Superior temporal gyrus (tissue), 1 donor: ENCODE measurements at regions not wholly inside any gene's neighbourhood (a gene's known extent, or its start where the extent isn't known, plus 50 kb on each side); places are given as distances from the start of the nearest gene placed in this dataset.
"Not testable (repeated sequence)": the region's sequence is repeated elsewhere in the genome, so short reads cannot be mapped to it uniquely, and the experiment has no call there.

Source experiments
- DNase-seq: peaks from one replicate; pipeline ENCODE4 v3.0.0-alpha.2; 2016; ENCODE audit errors: extremely low spot score

DNA sequence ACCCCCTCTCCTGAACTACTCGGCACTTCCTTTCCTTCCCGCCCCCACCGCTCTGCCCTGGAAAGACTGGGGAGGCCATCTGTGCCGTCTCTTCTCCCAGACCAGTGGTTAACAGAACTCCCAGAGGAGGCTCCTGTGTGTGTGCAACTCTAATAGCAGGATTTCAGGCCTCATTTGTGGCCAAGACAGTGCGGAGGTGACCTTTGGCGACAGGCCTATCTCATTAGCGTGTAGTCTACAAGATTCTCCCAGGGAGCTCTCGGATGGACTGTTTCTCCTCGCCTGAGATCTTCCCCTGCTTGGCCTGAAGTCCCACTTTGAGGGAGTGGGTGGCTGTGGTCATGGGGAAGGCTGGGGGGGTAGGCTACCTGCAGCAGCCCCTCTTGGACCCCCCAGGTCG lies 325.2 kb downstream of the BCL2L11 start:
- not testable (repeated sequence) for DNase-seq

DNA sequence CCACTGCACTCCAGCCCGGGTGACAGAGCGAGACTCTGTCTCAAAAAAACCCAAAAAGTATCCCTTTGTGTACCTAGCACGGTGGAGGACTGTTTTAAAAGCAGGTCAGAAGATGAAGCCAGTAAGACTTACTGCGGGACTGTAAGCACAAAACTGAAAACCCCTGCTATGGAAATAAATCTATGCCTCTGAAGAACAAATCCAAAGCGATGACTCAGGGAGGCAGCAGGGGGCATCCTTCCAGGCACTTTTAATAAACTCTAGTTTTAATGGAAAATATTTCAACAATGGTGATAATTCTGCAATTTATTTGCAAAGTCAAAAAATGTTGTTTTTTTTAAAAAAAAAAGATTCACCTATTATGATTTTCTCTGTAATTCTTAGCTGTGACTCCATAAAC lies 326.8 kb downstream of the BCL2L11 start:
- DNase-seq, result not testable (repeated sequence)

DNA sequence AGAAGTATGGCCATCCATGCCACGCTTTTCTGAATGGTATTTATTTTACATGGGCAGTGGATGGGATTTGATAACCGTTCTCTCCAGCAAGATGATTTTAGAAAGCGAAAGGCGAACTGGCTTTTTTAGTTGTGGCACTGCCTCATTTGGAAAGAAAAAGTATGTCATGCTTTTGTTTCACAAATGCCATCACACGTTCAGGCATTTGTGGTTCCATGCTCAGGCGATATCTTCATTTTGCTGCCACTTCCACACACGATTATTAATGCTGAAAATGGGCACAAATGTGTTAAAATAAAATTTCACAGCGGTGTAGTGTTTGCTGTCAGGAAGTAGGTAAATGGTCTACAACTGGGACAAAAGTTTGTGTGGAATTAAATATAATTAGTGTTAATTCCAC lies 328.1 kb downstream of the BCL2L11 start:
- not testable (repeated sequence) for DNase-seq

DNA sequence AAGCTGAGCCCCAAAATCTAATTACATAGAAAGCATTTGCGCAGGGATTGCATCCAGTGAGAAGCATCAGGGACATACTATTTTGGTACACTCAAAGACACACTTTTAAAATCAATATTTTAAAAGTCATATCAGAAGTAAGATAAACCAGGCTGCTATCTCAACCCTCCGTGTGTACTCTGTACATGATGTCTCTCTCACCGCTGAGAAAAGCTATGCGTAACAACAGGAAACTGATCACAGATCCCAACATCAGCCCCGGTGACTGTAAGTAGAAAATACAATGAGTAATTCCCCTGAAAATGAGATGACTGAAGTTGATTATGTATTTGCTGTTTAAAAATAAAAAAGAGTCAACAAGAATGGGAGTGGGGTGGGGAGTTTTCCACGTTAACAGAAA lies 329.8 kb downstream of the BCL2L11 start:
- not testable (repeated sequence) for DNase-seq

DNA sequence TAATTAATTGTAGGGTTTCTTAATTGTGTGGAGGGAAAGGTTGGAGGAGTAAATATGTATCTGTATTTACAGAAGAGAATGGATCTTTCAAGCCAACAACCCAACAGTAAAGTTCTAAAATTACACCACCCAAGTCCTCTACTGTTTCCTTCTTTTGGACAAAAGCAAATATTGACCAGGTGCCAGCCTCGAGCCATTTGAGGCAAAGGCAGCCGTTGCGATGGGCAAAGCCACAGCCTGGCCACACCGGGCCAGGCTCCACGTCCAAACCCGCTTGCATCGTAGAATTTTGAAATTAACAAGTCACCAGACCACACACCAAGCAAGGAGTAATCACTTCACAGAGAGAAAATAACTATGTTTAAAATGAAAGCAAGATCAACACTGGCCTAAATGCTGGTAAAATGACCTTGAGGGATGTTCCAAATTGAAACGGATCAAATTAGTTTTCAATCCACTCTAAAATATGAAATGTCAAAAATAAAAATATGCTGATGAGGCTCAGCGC lies 331.0 kb downstream of the BCL2L11 start:
- DNase-seq, result not testable (repeated sequence)

DNA sequence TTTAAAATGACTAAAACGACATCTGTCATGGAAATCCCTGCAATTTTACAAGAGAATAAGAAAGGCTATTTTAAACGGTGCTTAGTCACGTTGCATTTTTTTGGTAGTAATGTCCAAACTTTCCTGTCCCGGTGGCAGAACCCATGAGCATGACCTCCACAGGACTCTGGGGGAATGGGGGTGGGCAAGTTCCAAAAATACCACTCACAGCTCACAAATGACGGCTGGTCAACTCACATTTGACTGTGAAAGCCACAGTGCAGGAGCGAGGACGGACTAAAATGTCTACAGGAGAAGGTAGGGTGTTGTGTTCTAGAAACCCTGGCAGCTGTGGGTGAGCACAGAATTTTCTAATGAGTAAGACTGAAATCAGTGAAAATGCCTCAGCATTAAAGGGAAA lies 331.5 kb downstream of the BCL2L11 start:
- DNase-seq, result not testable (repeated sequence)

DNA sequence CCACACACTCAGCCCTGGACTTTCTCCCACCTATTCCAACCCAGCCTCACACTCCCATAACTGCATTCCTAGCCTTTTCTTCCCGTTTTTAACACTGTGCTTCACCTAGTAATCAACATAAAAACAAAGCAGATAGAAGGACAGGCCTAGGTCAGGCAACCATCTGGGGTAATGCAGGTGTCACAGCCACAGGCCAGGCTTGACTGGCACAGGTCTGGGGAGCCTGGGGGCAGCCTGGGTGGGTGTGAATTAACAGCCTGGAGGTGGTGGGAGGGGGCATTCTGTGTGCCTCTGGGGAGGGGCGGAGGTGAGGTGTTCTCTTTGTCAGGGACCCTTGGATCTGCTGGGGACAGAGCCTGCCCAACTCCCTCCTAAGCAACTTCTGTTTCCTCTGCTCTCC lies 332.6 kb downstream of the BCL2L11 start:
- DNase-seq, result not testable (repeated sequence)

DNA sequence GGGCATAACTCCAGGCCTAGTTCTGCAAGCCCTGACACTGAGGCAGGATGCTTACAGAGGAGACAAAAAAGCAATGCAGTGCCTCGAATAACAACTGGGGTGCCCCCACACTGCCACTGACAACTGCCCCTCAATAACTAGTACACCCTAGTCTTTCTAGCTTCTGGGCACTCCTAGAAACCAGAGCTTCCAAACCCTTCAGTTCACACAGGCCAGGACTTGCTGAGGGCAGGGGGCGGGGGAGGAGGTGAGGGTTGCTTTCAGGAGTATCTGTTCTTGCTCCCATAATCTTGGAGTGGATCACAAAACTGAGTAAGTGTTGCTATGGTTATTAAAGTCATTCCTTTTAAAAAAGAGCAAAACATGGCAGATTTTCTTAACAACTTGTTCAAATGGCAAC lies 333.1 kb downstream of the BCL2L11 start:
- DNase-seq, result not testable (repeated sequence)

DNA sequence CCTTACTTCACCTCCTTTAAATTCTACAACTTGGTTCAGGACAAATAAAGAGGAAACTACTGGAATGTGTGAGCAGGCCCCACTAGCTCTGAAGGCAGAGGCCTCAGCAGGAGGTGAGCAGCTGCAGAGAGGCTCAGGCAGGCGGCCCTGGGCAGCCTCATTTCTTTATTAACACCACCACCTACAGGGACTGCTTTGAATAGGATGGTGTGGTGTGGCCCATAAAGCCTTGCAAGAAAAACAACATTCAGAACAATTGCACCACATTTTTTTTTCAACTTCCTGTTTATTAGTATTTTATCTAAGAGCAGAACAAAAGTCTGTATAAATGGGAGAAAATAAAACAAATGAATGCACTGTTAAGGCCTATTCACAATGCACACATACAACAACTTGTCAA lies 333.7 kb downstream of the BCL2L11 start:
- DNase-seq, result peak; percentile 18

DNA sequence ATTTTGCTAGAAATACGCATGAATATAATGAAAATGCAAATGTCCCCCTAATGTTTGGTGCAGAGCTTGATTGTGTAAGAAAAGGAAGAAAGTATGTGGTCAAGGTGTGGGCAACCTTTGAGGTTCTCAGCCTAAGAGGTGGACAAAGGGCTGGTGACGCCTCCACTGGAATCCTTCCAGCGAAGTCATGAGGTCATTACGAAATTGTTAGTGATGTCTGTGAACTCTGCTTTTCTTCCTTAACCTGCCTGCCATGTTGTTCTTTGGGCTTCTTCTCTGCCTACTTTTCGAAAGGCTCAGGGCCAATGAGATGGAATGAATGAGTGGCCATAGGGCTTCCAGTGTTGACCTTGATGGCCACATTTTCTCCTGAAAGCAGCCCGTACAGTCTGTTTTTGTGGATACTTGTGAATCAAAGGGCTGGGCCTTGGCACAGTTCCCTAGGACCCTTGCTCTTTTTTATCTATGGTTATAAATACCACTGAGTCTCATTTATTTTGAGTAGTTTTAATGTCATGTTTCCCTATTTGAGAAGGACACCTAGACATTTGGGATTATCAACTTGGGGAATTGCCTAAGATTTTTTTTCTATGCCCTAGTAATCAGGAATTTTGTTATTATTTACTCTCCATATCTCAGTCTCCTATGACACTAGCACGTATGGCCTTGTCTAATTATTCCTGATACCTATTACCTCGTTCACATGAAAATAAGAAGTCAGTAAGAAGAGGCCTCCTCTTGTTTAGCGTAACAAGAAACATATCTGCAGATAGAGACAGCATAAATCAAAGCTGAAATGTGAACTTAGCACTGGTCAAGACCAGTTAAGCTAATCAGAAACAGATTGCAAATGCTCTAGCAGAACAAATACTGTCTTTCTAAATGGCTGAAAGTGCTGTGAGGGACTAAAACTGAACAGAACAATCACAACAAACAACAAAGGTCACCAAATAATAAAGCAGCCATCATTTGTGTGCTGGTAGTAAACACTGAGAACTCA lies 334.6 kb downstream of the BCL2L11 start:
- DNase-seq, result not testable (repeated sequence)

DNA sequence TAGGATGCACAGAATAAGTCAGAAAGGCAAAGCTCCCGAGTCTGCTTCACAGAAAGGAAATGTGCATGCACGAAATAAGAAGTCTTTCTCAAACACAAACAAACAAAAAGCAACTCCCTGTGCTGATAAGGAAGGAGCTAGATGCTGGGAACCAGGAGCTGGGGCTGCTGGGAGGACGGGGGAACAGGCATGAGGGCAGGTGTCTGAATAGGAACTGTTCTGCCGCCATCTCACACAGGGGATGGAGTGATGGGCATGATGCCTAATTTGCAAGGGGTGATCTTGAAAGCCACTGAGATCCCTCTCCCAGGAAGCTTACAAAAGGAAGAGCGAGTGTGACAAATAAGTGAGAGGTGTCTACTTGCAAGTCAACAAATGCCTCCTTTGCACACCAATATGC lies 336.5 kb downstream of the BCL2L11 start:
- not testable (repeated sequence) for DNase-seq

DNA sequence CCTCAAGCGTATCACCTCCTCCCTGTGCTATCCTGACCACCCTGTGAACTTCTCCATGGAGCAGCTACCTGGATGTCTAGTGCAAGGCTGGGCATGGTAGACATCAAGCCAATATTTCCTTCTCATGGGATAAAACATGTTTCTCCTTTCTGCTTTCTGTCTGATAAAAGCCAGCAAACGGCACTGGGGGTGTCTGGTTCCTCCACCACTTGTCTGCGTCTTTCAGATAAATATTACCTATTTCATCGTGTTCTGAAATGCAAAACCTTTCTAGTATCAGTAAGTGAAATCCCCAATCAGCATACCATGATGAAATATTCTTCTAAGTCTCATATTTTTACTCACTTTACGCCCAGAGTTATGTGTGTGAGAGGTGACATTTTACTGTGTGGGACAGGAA lies 340.2 kb downstream of the BCL2L11 start:
- not testable (repeated sequence) for DNase-seq

DNA sequence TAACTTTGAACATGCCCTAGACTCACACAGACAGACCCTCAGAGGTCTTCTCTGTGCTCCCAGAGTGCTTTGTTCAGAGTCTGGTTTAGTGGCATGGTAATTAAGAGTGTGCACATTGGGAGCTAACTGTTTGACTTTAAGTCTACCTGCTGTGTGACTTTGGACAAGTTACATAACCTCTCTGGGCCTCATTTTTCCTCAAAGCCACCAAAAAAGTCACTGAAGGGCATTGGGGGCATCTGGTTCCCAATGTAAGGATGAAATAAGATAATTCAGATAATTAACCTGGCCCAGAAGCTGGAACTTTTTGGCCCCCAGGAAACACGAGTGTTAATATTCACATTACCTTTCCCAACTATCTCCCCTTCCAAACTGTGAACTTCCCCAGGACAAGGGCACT lies 341.1 kb downstream of the BCL2L11 start:
- not testable (repeated sequence) for DNase-seq

DNA sequence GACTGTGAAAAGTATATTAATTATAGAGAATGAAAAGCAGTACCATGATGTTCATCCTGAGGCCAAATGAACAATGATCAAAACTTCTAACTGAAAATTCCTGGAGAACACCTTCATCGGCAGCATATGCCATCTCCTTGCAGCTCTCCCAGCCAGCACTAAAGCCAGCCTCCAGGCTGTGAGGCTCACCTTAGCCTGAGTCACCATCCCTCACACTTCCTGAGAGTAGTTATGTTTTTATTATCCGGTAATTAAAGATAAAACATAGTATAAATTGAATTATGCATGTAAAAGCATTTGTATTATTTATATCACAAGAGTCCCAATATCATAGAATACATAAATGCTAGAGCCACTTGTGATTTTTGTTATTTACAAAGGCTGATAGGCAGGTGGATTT lies 341.9 kb downstream of the BCL2L11 start:
- not testable (repeated sequence) for DNase-seq

DNA sequence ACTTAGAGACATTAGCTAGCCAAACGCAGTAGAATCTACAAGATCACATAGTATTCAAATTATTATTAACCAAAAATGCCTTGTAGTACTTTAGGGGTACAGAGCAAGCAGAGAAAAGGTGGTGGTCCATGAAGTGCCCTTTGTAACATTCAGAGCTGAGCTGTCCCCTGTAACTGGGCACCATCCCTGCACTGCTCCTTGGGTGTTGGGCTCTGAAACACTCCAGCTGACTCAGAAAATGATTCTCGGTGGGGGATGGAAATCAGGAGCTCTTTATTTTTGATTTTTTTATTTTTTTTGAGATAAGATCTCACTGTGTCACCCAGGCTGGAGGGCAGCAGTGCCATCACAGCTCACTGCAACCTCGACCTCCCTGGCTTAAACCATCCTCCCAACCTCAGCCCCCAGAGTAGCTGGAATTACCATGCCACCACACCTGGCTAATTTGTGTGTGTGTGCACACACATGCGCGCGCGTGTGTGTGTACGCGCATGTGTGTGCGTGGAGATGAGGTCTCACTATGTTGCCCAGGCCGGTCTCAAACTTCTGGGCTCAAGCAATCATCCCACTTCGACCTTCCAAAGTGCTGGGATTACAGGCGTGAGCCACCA lies 342.6 kb downstream of the BCL2L11 start:
- not testable (repeated sequence) for DNase-seq

DNA sequence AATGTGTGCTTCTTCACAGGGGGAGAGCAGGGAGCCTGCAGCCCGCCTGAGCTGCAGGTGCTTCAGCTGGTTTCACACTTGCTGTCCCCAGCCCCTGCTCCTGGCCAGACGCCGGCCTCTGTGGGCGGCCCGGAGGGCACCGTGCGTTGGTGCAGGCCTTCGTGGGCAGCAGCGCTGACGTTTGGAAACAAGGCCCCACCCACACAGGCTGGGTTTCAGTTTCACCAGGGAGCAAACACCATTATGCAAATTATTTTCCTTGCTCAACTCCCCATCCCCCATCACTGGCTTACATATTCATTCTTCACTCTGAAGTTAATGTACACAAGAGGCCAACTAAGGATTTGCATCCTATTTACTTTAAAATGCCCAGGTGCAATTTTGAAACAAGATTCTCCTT lies 343.2 kb downstream of the BCL2L11 start:
- DNase-seq, result not testable (repeated sequence)

DNA sequence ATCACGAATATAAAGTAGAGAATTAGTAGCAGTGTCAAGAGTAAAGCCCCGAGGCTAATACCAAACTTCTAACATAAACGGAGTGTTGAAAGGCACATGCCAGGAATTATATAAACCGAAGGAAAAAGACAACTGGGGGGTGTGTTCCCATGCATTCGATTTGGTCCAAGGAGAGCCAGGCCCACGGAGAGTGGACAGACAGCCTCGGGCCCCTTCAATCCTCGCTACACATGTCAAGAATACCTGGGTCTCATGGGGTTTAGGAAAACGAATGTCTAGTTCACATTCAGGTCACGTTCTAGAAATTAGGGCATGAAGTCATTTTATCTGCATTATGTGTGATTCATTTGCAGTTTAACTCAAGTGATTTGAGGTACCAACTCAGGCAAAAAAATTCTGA lies 343.7 kb downstream of the BCL2L11 start:
- DNase-seq, result not testable (repeated sequence)

DNA sequence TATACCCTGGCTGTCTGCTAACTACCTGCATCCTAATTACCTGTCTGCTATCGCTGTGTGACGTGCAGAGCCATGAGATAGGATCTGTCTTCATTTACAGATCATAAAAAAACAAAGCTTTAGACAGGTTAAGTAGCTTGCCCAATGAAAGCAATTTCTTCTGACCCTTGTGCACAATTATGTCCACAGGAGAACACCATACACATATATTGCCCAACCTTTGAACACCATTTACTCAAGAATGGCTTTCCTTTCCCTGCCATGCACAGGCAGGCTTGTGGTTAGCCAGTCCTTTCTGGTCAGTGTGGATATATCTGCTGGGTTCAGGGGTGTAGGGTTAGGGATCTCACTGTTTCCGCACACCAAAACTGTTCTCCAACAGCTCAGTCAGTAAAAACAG lies 344.8 kb downstream of the BCL2L11 start:
- DNase-seq, result not testable (repeated sequence)

DNA sequence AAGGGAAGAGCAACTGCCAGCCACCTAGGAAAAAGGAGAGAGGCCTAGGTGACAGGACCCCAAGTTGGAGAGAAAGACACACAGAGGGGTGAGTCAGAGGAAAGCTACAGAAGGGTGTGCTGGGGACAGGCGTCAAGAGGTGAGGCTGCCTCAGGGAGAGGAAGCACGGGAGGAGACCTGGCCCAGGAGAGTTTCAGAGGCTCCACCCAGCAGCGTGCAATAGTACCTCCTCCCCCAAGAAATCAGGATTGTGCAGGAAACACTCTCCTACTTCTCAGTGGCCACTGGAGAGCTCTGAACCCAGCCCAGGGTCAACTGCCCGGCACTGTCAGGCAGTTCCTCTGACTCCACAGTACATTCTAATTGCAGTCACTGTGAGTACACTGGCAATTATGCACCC lies 346.0 kb downstream of the BCL2L11 start:
- DNase-seq, result not testable (repeated sequence)

DNA sequence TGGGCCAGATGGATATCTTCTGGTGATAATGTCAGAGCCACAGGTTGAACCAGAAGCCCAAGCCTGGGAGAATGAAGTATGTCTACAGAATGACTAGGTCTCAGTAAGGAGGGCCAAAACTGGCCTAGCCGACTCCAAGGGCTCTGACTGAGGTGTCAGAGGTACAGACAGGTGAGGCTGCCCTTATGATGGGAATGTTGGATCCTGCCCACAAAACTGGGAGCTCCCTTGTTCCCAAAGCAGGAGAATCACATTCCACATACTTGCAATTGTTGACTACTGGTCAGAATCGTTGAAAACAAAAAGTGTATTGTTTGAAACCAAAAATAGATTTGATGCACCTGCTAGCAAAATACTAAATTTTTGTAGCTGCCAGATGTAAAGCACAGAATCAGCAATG lies 350.2 kb downstream of the BCL2L11 start:
- not testable (repeated sequence) for DNase-seq

DNA sequence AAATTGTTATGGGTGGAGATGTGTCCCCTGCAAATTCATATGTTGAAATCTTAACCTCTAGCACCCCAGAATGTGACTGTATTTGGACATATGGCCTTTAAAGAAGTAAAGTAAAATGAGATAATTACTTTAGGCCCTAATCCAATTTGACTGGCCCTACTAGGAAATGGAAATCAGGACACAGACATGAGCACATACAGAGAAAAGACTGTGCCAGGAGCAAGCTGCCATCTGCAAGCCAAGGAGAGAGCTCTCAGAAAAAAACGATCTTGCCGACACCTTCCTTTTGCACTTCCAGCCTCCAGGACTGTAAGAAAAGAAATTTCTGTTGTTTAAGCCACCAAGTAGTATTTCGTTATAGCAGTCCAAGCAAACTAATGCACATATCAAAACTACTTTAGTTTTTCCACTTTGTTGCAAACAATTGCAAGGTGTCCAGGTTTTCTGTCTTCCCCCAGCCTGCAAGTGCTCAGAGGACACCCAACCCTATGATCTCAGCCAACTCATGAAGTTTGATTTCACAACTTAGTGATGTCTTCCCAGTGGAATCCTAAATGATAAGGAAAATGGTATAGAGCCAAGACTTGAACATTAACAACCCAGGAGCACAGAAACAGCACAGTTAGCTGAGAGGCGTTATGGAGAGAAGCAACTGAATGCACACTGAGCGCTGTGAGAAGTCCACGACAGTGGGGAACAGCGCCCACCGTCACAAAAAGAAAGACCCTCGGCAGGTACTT lies 351.2 kb downstream of the BCL2L11 start:
- not testable (repeated sequence) for DNase-seq

DNA sequence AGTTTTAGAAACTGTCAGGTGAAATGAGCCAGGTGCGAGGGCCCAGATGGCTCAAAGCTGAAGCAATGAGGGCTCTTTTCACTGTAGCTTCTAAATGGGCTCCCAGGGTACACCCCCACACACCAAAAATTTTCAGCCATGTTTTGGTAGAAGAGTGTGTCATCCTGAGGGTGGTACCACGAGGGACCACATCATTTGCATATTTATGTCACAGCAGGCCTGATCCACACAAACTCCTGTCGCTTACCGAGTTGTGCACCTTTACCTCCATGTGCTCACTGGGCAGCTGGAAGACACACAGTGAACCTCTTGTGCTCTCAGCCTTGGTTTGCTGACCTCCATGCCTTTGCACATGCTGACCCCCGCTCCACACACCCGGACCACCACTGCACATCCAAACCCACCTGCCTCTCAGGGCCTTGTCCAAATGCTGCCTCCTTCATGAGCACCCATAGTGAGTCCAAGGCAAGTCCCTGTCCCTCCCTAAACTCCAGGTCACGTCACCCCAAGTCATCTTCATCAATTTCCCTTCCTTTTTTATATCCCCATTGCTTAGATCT lies 352.2 kb downstream of the BCL2L11 start:
- not testable (repeated sequence) for DNase-seq
